A549 (cell line): ENCODE measurements at regions not wholly inside any gene's neighbourhood (a gene's known extent, or its start where the extent isn't known, plus 50 kb on each side); places are given as distances from the start of the nearest gene placed in this dataset.
"Not testable (repeated sequence)": the region's sequence is repeated elsewhere in the genome, so short reads cannot be mapped to it uniquely, and the experiment has no call there.

Experiments used
- ATAC-seq, 2 experiments: fragments of 200-7000 bp in 1 of 2; fragments of >200 bp in 1 of 2; cut with Nextera tagmentation in 1 of 2; cut with Tn5 transposase in 1 of 2; 3 replicates each; pipeline versions ENCODE4 v1.8.0 to v1.9.1; 2018 to 2020; ENCODE audit warnings: mild to moderate bottlenecking in 1 of 2, moderate library complexity in 1 of 2
- CTCF ChIA-PET: fragments of 300-600 bp; sonication (Branson Sonifier 250); formaldehyde crosslinking; extraction: SDS; loops from one replicate; lab custom pipeline; 2021; ENCODE audit warnings: antibody characterized with exemption, inconsistent platforms; lab: Yijun Ruan, JAX
- POLR2A ChIA-PET: fragments of 350-600 bp; formaldehyde crosslinking; extraction: SDS; loops from one replicate; lab custom pipeline; 2021; ENCODE audit warnings: antibody characterized with exemption, inconsistent platforms; lab: Yijun Ruan, JAX
- DNase-seq, 2 experiments: peaks; one replicate each; pipeline versions ENCODE4 v3.0.0 to v3.0.0-alpha.2; 2011 to 2016; ENCODE audit warnings: low read depth in 1 of 2, low spot score in 1 of 2
- FAIRE-seq: peaks from 2 replicates; lab custom pipeline; 2011; peaks lifted over from hg19 to GRCh38; lab: Jason Lieb, UNC
- H3K27ac ChIP-seq, 2 experiments: fragments of >200 bp; sonication (Bioruptor Twin); formaldehyde crosslinking; 3 replicates each; pipeline ENCODE4 v1.5.1; 2016 to 2017
- H3K4me1 ChIP-seq: fragments of >200 bp; sonication (Bioruptor Twin); formaldehyde crosslinking; 3 replicates; pipeline ENCODE4 v1.6.1; 2016
- H3K4me2 ChIP-seq: fragments of >200 bp; sonication (Bioruptor Twin); formaldehyde crosslinking; 3 replicates; pipeline ENCODE4 v1.6.1; 2016
- H3K4me3 ChIP-seq: fragments of >200 bp; sonication (Bioruptor Twin); formaldehyde crosslinking; 3 replicates; pipeline ENCODE4 v1.5.1; 2016
- H3K9me3 ChIP-seq: fragments of >200 bp; sonication (Bioruptor Twin); formaldehyde crosslinking; 3 replicates; pipeline ENCODE4 v1.6.1; 2016
- ATOH8 ChIP-seq: fragments of 250-450 bp; sonication (Bioruptor Pico); IDR thresholded peaks from 2 replicates; pipeline ENCODE4 v1.5.0; 2020; ENCODE audit warnings: low read depth, mild to moderate bottlenecking, moderate library complexity
- CHD2 ChIP-seq: fragments of 150-350 bp; IDR thresholded peaks from 2 replicates; pipeline ENCODE4 v1.6.1; 2014; ENCODE audit warnings: low read length; ENCODE audit not compliant: partially characterized antibody
- CHD4 ChIP-seq: fragments of 200-600 bp; sonication (generic); IDR thresholded peaks from 2 replicates; pipeline ENCODE4 v1.6.1; 2016; ENCODE audit warnings: antibody characterized with exemption, mild to moderate bottlenecking, borderline replicate concordance
- ELK1 ChIP-seq: fragments of 150-350 bp; IDR thresholded peaks from 2 replicates; pipeline ENCODE4 v1.6.1; 2014; ENCODE audit warnings: low read depth, mild to moderate bottlenecking, low read length
- ESRRA ChIP-seq: fragments of 150-350 bp; IDR thresholded peaks from 2 replicates; pipeline ENCODE4 v1.6.1; 2014; ENCODE audit warnings: mild to moderate bottlenecking, low read length, borderline replicate concordance
- FOSB ChIP-seq: fragments of 250-450 bp; sonication (Bioruptor Pico); IDR thresholded peaks from 2 replicates; pipeline ENCODE4 v1.5.0; 2020; ENCODE audit warnings: mild to moderate bottlenecking, moderate library complexity
- FOSL2 ChIP-seq, 2 experiments: fragments of 450-650 bp in 1 of 2; fragments of >200 bp in 1 of 2; sonication (Bioruptor Twin) in 1 of 2; formaldehyde crosslinking; IDR thresholded peaks; 2 replicates each; pipeline versions ENCODE4 v1.5.0 to v1.6.1; 2016 to 2020; ENCODE audit warnings: mild to moderate bottlenecking in 1 of 2, moderate library complexity in 1 of 2
- FOXS1 ChIP-seq: fragments of 250-450 bp; sonication (Bioruptor Pico); IDR thresholded peaks from 2 replicates; pipeline ENCODE4 v1.5.0; 2020; ENCODE audit warnings: mild to moderate bottlenecking, moderate library complexity
- HDAC2 ChIP-seq: fragments of 200-600 bp; sonication (generic); IDR thresholded peaks from 2 replicates; pipeline ENCODE4 v1.6.1; 2016
- HEYL ChIP-seq: fragments of 250-450 bp; sonication (Bioruptor Pico); IDR thresholded peaks from 2 replicates; pipeline ENCODE4 v1.8.0; 2021; ENCODE audit warnings: mild to moderate bottlenecking, moderate library complexity
- HOXB5 ChIP-seq: fragments of 250-450 bp; sonication (Bioruptor Pico); IDR thresholded peaks from 2 replicates; pipeline ENCODE4 v1.5.0; 2020; ENCODE audit warnings: mild to moderate bottlenecking, moderate library complexity
- JUN ChIP-seq, 2 experiments: fragments of >200 bp; sonication (Bioruptor Twin); formaldehyde crosslinking; IDR thresholded peaks; 2 replicates in 1 of 2; 3 replicates in 1 of 2; pipeline ENCODE4 v1.6.1; 2016 to 2017
- JUNB ChIP-seq: fragments of >200 bp; sonication (Bioruptor Twin); formaldehyde crosslinking; IDR thresholded peaks from 2 replicates; pipeline ENCODE4 v1.6.1; 2016
- NFE2L2 ChIP-seq: fragments of 150-350 bp; conservative IDR thresholded peaks from 2 replicates; pipeline ENCODE4 v1.6.1; 2014; ENCODE audit warnings: low read length
- NR3C1 ChIP-seq: fragments of >200 bp; sonication (Bioruptor Twin); formaldehyde crosslinking; IDR thresholded peaks from 3 replicates; pipeline ENCODE4 v1.6.1; 2017
- PHF8 ChIP-seq: fragments of 200-600 bp; sonication (generic); IDR thresholded peaks from 2 replicates; pipeline ENCODE4 v1.6.1; 2016; ENCODE audit warnings: low read depth, mild to moderate bottlenecking, antibody characterized with exemption, moderate library complexity, borderline replicate concordance
- POLR2A ChIP-seq: IDR thresholded peaks from 2 replicates; pipeline ENCODE4 v1.6.1; 2012; ENCODE audit warnings: mild to moderate bottlenecking, low read length
- POLR2AphosphoS2 ChIP-seq: conservative IDR thresholded peaks from 2 replicates; pipeline ENCODE4 v1.6.1; 2012; ENCODE audit warnings: low read length, improper control_type of control experiment, inconsistent platforms
- RCOR1 ChIP-seq: fragments of 150-350 bp; IDR thresholded peaks from 2 replicates; pipeline ENCODE4 v1.6.1; 2014; ENCODE audit warnings: antibody characterized with exemption, low read length, low read depth
- RFX5 ChIP-seq: fragments of 450-650 bp; IDR thresholded peaks from 2 replicates; pipeline ENCODE4 v1.7.1; 2014; ENCODE audit warnings: antibody characterized with exemption, mild to moderate bottlenecking, moderate library complexity
- RNF2 ChIP-seq: fragments of 200-600 bp; sonication (generic); IDR thresholded peaks from 2 replicates; pipeline ENCODE4 v1.6.1; 2016; ENCODE audit warnings: low read depth, mild to moderate bottlenecking, antibody characterized with exemption, moderate library complexity, borderline replicate concordance
- SMC3 ChIP-seq: fragments of >200 bp; sonication (Bioruptor Twin); formaldehyde crosslinking; IDR thresholded peaks from 3 replicates; pipeline ENCODE4 v1.6.1; 2018; ENCODE audit warnings: inconsistent platforms
- TFCP2L1 ChIP-seq: fragments of 250-450 bp; sonication (Bioruptor Pico); IDR thresholded peaks from 2 replicates; pipeline ENCODE4 v1.5.0; 2021; ENCODE audit warnings: mild to moderate bottlenecking
- TP53 ChIP-seq: fragments of 250-450 bp; sonication (Bioruptor Pico); IDR thresholded peaks from 2 replicates; pipeline ENCODE4 v1.5.0; 2021; ENCODE audit warnings: mild to moderate bottlenecking, moderate library complexity
- ZC3H11A ChIP-seq: fragments of 450-650 bp; IDR thresholded peaks from 2 replicates; pipeline ENCODE4 v1.6.1; 2014; ENCODE audit warnings: antibody characterized with exemption, mild to moderate bottlenecking
- ZFP36 ChIP-seq: fragments of 450-650 bp; IDR thresholded peaks from 2 replicates; pipeline ENCODE4 v1.6.1; 2014; ENCODE audit warnings: borderline replicate concordance; ENCODE audit not compliant: partially characterized antibody
- WGBS: methylation state at CpG from one replicate; pipeline ENCODE4 v1.1.6; 2017; ENCODE audit errors: missing lambda C conversion rate; 5-methylcytosine and 5-hydroxymethylcytosine counted together

- H3K4me1 ChIP-seq: no peaks in the 10 kb centered on the region
- TF ChIP-seq ATOH8 (CRISPR knock-in tag): no peak
- TF ChIP-seq RNF2: no peak
- TF ChIP-seq POLR2A: no peak
- TF ChIP-seq ZC3H11A: no peak
- no peak for TF ChIP-seq TP53 (CRISPR knock-in tag)
- TF ChIP-seq ZFP36: no peak
- TF ChIP-seq JUNB: no peak
- no peak for TF ChIP-seq RFX5
- no peak for TF ChIP-seq FOSL2 (IDR thresholded peaks at IDR 0.05)
- no peak for TF ChIP-seq FOSL2 (CRISPR knock-in tag; IDR thresholded peaks at IDR 0.05)
- no peak for TF ChIP-seq NFE2L2
- no peak for TF ChIP-seq HEYL (CRISPR knock-in tag)
- no peak for TF ChIP-seq ELK1
- no peak for TF ChIP-seq CHD2
- TF ChIP-seq, all 56 proteins: peak for 0
- POLR2A ChIA-PET: no interaction called here
- CTCF ChIA-PET: no interaction called here
- FAIRE-seq (no peak), ATAC-seq (no peak), DNase-seq (no peak)
- Histone ChIP-seq H3K4me3 (no peak overlapping the region), H3K27ac (no peak overlapping the region), H3K9me3 (no peaks in the 10 kb centered on the region), H3K4me2 (no peak overlapping the region)
- 34% methylated on average over 2 of the region's 2 CpGs for whole genome bisulfite sequencing
These were observed 186.9 kb upstream of the WSB1 start for GRCh38 chr17:27106982-27107360.

GRCh38 chr17:27107386-27108328 lies 186.3 kb upstream of the WSB1 start:
- DNase-seq, ATAC-seq, H3K27ac ChIP-seq, H3K9me3 ChIP-seq, H3K4me1 ChIP-seq, POLR2A ChIA-PET, H3K4me3 ChIP-seq, CTCF ChIA-PET, H3K4me2 ChIP-seq: not testable (repeated sequence)
- WGBS: 49% methylated on average over 2 of the region's 2 CpGs
- peak; percentile 68 for FAIRE-seq

DNA sequence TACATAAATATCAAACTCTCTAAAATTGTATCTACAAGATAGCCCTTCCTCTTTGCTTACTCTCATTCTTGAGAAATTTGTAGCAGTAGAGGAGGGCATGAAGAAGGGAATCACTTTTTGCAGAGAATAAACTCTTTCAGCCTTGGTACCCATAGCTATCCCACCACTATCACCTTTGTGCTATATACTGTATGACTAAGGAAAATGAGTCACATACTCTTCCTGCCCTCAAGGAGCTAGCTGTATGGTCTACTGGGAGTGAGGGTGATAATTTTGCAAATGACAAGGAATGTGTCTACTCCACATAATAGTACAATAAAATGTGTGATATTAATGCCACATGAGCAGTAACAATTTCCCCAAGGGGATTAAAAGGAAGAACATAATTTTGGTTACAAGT lies 184.6 kb upstream of the WSB1 start:
- TF ChIP-seq ZC3H11A (no peak), NR3C1 (no peak), JUN (IDR thresholded peaks at IDR 0.05) (no peak), FOSB (no peak), RCOR1 (no peak), TP53 (CRISPR knock-in tag) (no peak), POLR2AphosphoS2 (no peak), NFE2L2 (no peak), HEYL (CRISPR knock-in tag) (no peak), ESRRA (no peak), TFCP2L1 (CRISPR knock-in tag) (no peak), HOXB5 (CRISPR knock-in tag) (no peak), CHD4 (no peak), SMC3 (no peak), HDAC2 (no peak), PHF8 (no peak), FOXS1 (CRISPR knock-in tag) (no peak), ATOH8 (CRISPR knock-in tag) (no peak)
- FAIRE-seq: no peak
- POLR2A ChIA-PET: no interaction called here

More for the DNA sequence above, 184.6 kb upstream of the WSB1 start:
- no peak overlapping the region for H3K4me3 ChIP-seq
- DNase-seq (no peak), ATAC-seq (no peak)
- H3K4me2 ChIP-seq: no peak overlapping the region
- no peaks in the 10 kb centered on the region for H3K4me1 ChIP-seq
- H3K9me3 ChIP-seq: no peaks in the 10 kb centered on the region
- CTCF ChIA-PET: no interaction called here
- H3K27ac ChIP-seq: no peak overlapping the region
